ENCODE measurements at regions not wholly inside any gene's neighbourhood (a gene's known extent, or its start where the extent isn't known, plus 50 kb on each side); places are given as distances from the start of the nearest gene placed in this dataset.

- TF ChIP-seq HOXA7 (CRISPR knock-in tag; IDR thresholded peaks at IDR 0.05) (no peak), EP300 (IDR thresholded peaks at IDR 0.05) (no peak), BCL3 (IDR thresholded peaks at IDR 0.05) (no peak), HEYL (CRISPR knock-in tag; IDR thresholded peaks at IDR 0.05) (no peak)
- ChIA-PET CTCF (no interaction called here), POLR2A (no interaction called here)
- Histone ChIP-seq H3K4me2 (no peak overlapping the region), H3K4me3 (no peak overlapping the region), H3K9me3 (no peaks in the 10 kb centered on the region), H3K27ac (no peak overlapping the region), H3K4me1 (no peaks in the 10 kb centered on the region)
- 26% methylated on average over 4 of the region's 4 CpGs for WGBS (ENCODE audit: missing lambda C conversion rate)
- FAIRE-seq: no peak
- DNase-seq (ENCODE audit: low read depth in 1 of 2, low spot score in 1 of 2): no peak
- ATAC-seq: no peak
These were observed 65.8 kb upstream of the LARS2 start for GRCh38 chr3:45322616-45323015.

GRCh38 chr3:45325676-45326075 lies 62.7 kb upstream of the LARS2 start:
- no peak overlapping the region for H3K27ac ChIP-seq
- TF ChIP-seq GATA3 (IDR thresholded peaks at IDR 0.05; ENCODE audit: borderline replicate concordance) (no peak), ZFP36 (IDR thresholded peaks at IDR 0.05; ENCODE audit: borderline replicate concordance, partially characterized antibody) (no peak), ATOH8 (CRISPR knock-in tag; IDR thresholded peaks at IDR 0.05; ENCODE audit: low read depth) (no peak), EP300 (IDR thresholded peaks at IDR 0.05) (no peak), CHD4 (IDR thresholded peaks at IDR 0.05; ENCODE audit: borderline replicate concordance) (no peak), SMC3 (IDR thresholded peaks at IDR 0.05) (no peak), CBX8 (IDR thresholded peaks at IDR 0.05) (no peak), REST (IDR thresholded peaks at IDR 0.05) (no peak), HOXB13 (CRISPR knock-in tag; IDR thresholded peaks at IDR 0.05; ENCODE audit: low read depth) (no peak), CHD2 (IDR thresholded peaks at IDR 0.05; ENCODE audit: low read length, partially characterized antibody) (no peak), HMGXB4 (CRISPR knock-in tag; IDR thresholded peaks at IDR 0.05; ENCODE audit: borderline replicate concordance) (no peak), MAFK (IDR thresholded peaks at IDR 0.05; ENCODE audit: partially characterized antibody) (no peak), CTCF (IDR thresholded peaks at IDR 0.05) (no peak), POLR2A (IDR thresholded peaks at IDR 0.05; ENCODE audit: low read length) (no peak), SREBF2 (IDR thresholded peaks at IDR 0.05) (no peak), TP53 (CRISPR knock-in tag; IDR thresholded peaks at IDR 0.05) (no peak), RAD21 (conservative IDR thresholded peaks at IDR 0.05 in 1 of 2, IDR thresholded peaks at IDR 0.05 in 1 of 2) (no peak), ESRRA (IDR thresholded peaks at IDR 0.05; ENCODE audit: borderline replicate concordance, low read length) (no peak)
- ChIA-PET CTCF (no interaction called here), POLR2A (no interaction called here)
- DNase-seq (ENCODE audit: low read depth in 1 of 2, low spot score in 1 of 2): no peak
- no peak for ATAC-seq
- no peak overlapping the region for H3K4me3 ChIP-seq
- 49% methylated on average over 4 of the region's 4 CpGs for WGBS (ENCODE audit: missing lambda C conversion rate)
- no peaks in the 10 kb centered on the region for H3K9me3 ChIP-seq
- FAIRE-seq: no peak
- no peak overlapping the region for H3K4me2 ChIP-seq
- H3K4me1 ChIP-seq: no peaks in the 10 kb centered on the region

Data from A549 (cell line).